GM18499 (cell line): ENCODE measurements at regions not wholly inside any gene's neighbourhood (a gene's known extent, or its start where the extent isn't known, plus 50 kb on each side); places are given as distances from the start of the nearest gene placed in this dataset.

ENCODE experiments used
- ATAC-seq: cut with Tn5 transposase; IDR thresholded peaks from one replicate; pipeline ENCODE4 v1.9.1; 2021; ENCODE audit warnings: moderate number of reproducible peaks; ENCODE audit not compliant: insufficient read depth, unreplicated experiment

- no peak for ATAC-seq
Observed at GRCh38 chr2:161032635-161033034, 127.6 kb upstream of the TANK start.

GRCh38 chr2:161033059-161033660, 127.1 kb upstream of the TANK start:
- ATAC-seq: no peak

- no peak for ATAC-seq
Observed at GRCh38 chr2:161036926-161037325, 123.3 kb upstream of the TANK start.

- no peak for ATAC-seq
Observed at GRCh38 chr2:161039071-161039470, 121.2 kb upstream of the TANK start.

- ATAC-seq: no peak
Observed at GRCh38 chr2:161041356-161041755, 118.9 kb upstream of the TANK start.

GRCh38 chr2:161042990-161043625, 117.1 kb upstream of the TANK start:
- ATAC-seq: no peak

- no peak for ATAC-seq
Observed at GRCh38 chr2:161044095-161044865, 115.9 kb upstream of the TANK start.

GRCh38 chr2:161044921-161045320, 115.3 kb upstream of the TANK start:
- ATAC-seq: no peak

GRCh38 chr2:161045726-161046125, 114.5 kb upstream of the TANK start:
- ATAC-seq: no peak

- no peak for ATAC-seq
Observed at GRCh38 chr2:161046876-161047275, 113.4 kb upstream of the TANK start.

- no peak for ATAC-seq
Observed at GRCh38 chr2:161048317-161048716, 111.9 kb upstream of the TANK start.

- ATAC-seq: no peak
Observed at GRCh38 chr2:161049559-161049958, 110.7 kb upstream of the TANK start.

GRCh38 chr2:161052214-161052613, 108.0 kb upstream of the TANK start:
- ATAC-seq: no peak

GRCh38 chr2:161055289-161055688, 104.9 kb upstream of the TANK start:
- ATAC-seq: no peak

GRCh38 chr2:161059388-161059787, 100.8 kb upstream of the TANK start:
- ATAC-seq: no peak

- no peak for ATAC-seq
Observed at GRCh38 chr2:161061786-161062185, 98.4 kb upstream of the TANK start.

GRCh38 chr2:161063157-161063945, 96.9 kb upstream of the TANK start:
- peak; percentile 72 for ATAC-seq

- peak; percentile 22 for ATAC-seq
Observed at GRCh38 chr2:161063946-161064306, 96.3 kb upstream of the TANK start.

- no peak for ATAC-seq
Observed at GRCh38 chr2:161067846-161068350, 92.3 kb upstream of the TANK start.

- no peak for ATAC-seq
Observed at GRCh38 chr2:161068670-161069069, 91.6 kb upstream of the TANK start.
